Fibroblast of lung (primary cell): ENCODE measurements at regions not wholly inside any gene's neighbourhood (a gene's known extent, or its start where the extent isn't known, plus 50 kb on each side); places are given as distances from the start of the nearest gene placed in this dataset.

ENCODE experiments used
- DNase-seq, 2 donors: peaks; one replicate each; pipeline versions ENCODE4 v3.0.0 to v3.0.0-alpha.2; 2010; ENCODE audit warnings: low read depth in 2 of 2
- H2AFZ ChIP-seq: 2 replicates; pipeline ENCODE4 v1.5.1; 2012; ENCODE audit warnings: low read length, control low read depth, inconsistent platforms
- H3K27ac ChIP-seq: 2 replicates; pipeline ENCODE4 v1.5.1; 2011; ENCODE audit warnings: low read length, control low read depth; ENCODE audit not compliant: insufficient read depth
- H3K27me3 ChIP-seq: 2 replicates; pipeline ENCODE4 v1.5.1; 2011; ENCODE audit warnings: mild to moderate bottlenecking, low read length; ENCODE audit not compliant: control insufficient read depth, insufficient read depth
- H3K36me3 ChIP-seq: 2 replicates; pipeline ENCODE4 v1.5.1; 2011; ENCODE audit warnings: low read length; ENCODE audit not compliant: control insufficient read depth, insufficient read depth
- H3K4me1 ChIP-seq: 2 replicates; pipeline ENCODE4 v1.5.1; 2011; ENCODE audit warnings: low read length; ENCODE audit not compliant: control insufficient read depth, insufficient read depth; ENCODE audit errors: extremely low read depth
- H3K4me2 ChIP-seq: 2 replicates; pipeline ENCODE4 v1.5.1; 2011; ENCODE audit warnings: low read length, control low read depth; ENCODE audit not compliant: insufficient read depth; ENCODE audit errors: extremely low read depth
- H3K4me3 ChIP-seq, 4 experiments: fragments of 200-600 bp in 1 of 4; sonication (generic) in 1 of 4; replicated peaks in 1 of 4; 2 replicates each; pipeline ENCODE4 v1.5.1; 2011 to 2016; ENCODE audit warnings: low read length in 4 of 4, low read depth in 3 of 4, mild to moderate bottlenecking in 3 of 4, control low read depth in 2 of 4, inconsistent platforms in 1 of 4, mixed read lengths in 1 of 4; ENCODE audit not compliant: insufficient read depth in 1 of 4; ENCODE audit errors: control extremely low read depth in 1 of 4
- H3K79me2 ChIP-seq: 2 replicates; pipeline ENCODE4 v1.5.1; 2012; ENCODE audit warnings: mild to moderate bottlenecking, low read length, inconsistent platforms; ENCODE audit not compliant: control insufficient read depth, insufficient read depth
- H3K9ac ChIP-seq: 2 replicates; pipeline ENCODE4 v1.5.1; 2011; ENCODE audit warnings: mild to moderate bottlenecking, low read length, control low read depth; ENCODE audit not compliant: insufficient read depth
- H3K9me3 ChIP-seq: 2 replicates; pipeline ENCODE4 v1.5.1; 2012; ENCODE audit warnings: low read depth, low read length; ENCODE audit not compliant: control insufficient read depth, insufficient read depth
- H4K20me1 ChIP-seq: 2 replicates; pipeline ENCODE4 v1.5.1; 2011; ENCODE audit warnings: low read length; ENCODE audit not compliant: control insufficient read depth, insufficient read depth; ENCODE audit errors: extremely low read depth
- CTCF ChIP-seq, 2 donors: IDR thresholded peaks in 1 of 2; conservative IDR thresholded peaks in 1 of 2; 1 replicate in 1 of 2; 2 replicates in 1 of 2; pipeline ENCODE4 v1.5.1; 2011 to 2012; ENCODE audit warnings: low read length in 2 of 2, control low read depth in 1 of 2, inconsistent platforms in 1 of 2, low read depth in 1 of 2, mild to moderate bottlenecking in 1 of 2
- EZH2 ChIP-seq: IDR thresholded peaks from 2 replicates; pipeline ENCODE4 v1.5.1; 2012; ENCODE audit warnings: low read length, control low read depth, mild to moderate bottlenecking; ENCODE audit errors: missing control alignments

DNA sequence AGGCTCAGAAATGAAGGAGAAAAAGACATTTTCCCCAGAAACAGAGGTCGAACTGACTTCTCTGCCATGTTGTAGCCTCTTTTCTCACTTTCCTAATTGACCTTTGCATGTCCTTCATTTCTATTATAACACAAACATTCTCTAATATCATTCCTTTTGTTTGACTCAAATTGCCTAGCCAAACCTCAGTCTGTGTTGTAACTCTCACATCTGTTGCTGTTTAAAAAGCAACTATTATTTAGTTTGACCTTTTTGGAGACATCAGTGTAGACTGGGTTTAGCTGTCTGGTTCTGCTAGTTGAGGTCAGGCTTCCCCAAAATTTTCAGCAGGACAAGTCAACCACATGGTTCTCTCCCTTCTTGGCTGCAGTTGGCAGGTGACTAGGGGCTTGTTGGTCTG is 371.5 kb downstream of the NLGN4Y start:
- no peak for TF ChIP-seq CTCF (conservative IDR thresholded peaks at IDR 0.05 in 1 of 2, IDR thresholded peaks at IDR 0.05 in 1 of 2; ENCODE audit: low read depth in 1 of 2, low read length in 2 of 2)
- TF ChIP-seq EZH2 = no peak
- H3K27ac ChIP-seq = no peak overlapping the region
- no peaks in the 10 kb centered on the region for H3K27me3 ChIP-seq
- H3K79me2 ChIP-seq = no peaks in the 10 kb centered on the region
- H4K20me1 ChIP-seq = no peaks in the 10 kb centered on the region
- no peak overlapping the region for H3K4me3 ChIP-seq
- DNase-seq = peak in 1 of 2 donors; percentile 4
- H3K4me2 ChIP-seq = no peak overlapping the region
- H3K9me3 ChIP-seq = no peaks in the 10 kb centered on the region
- H3K36me3 ChIP-seq = no peaks in the 10 kb centered on the region
- no peak overlapping the region for H3K9ac ChIP-seq
- H2AFZ ChIP-seq = no peak overlapping the region
- no peaks in the 10 kb centered on the region for H3K4me1 ChIP-seq

GRCh38 chrY:14905894-14906293 is 381.6 kb downstream of the NLGN4Y start:
- TF ChIP-seq CTCF (conservative IDR thresholded peaks at IDR 0.05 in 1 of 2, IDR thresholded peaks at IDR 0.05 in 1 of 2; ENCODE audit: low read depth in 1 of 2, low read length in 2 of 2) = no peak
- no peak for TF ChIP-seq EZH2
- Histone ChIP-seq H2AFZ (no peak overlapping the region), H3K4me3 (no peak overlapping the region), H3K4me2 (no peak overlapping the region), H3K4me1 (no peaks in the 10 kb centered on the region), H3K27ac (no peak overlapping the region), H3K9ac (no peak overlapping the region), H4K20me1 (no peaks in the 10 kb centered on the region), H3K36me3 (no peaks in the 10 kb centered on the region), H3K9me3 (no peaks in the 10 kb centered on the region), H3K27me3 (no peaks in the 10 kb centered on the region), H3K79me2 (no peaks in the 10 kb centered on the region)
- no peak for DNase-seq
